ENCODE measurements at regions not wholly inside any gene's neighbourhood (a gene's known extent, or its start where the extent isn't known, plus 50 kb on each side); places are given as distances from the start of the nearest gene placed in this dataset.

DNA sequence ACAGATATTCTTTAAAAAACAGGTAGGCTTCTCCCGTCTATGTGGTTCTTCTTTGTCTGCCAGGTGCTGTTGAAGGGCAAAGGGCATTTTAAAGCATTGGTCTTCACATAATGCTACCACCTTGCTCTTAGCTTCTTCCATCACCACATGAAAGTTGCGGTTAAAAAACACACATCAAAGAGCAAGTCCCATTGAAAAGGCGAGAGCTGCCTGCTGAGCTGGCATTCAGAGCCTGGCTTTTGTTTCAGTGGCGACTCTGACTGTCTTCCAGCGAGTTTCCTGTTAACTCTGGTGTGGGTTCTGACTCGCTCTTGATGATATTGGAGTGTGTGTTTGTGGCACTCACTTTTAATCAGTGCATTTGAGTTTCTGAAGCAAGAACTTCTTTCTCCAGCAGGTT lies 624.9 kb upstream of the FANCL start:
- Histone ChIP-seq H3K4me3 (no peak overlapping the region), H3K36me3 (no peaks in the 10 kb centered on the region), H3K27me3 (no peaks in the 10 kb centered on the region), H3K4me1 (no peaks in the 10 kb centered on the region), H3K9me3 (no peaks in the 10 kb centered on the region), H3K27ac (no peak overlapping the region)
- 19 to 24% methylated on average over 6 of the region's 6 CpGs for WGBS, 2 donors
- intact Hi-C loops (cut with DNase I): no loop called here
- no peak for TF ChIP-seq CTCF (IDR thresholded peaks at IDR 0.05)
- ATAC-seq: no peak
- no peak for DNase-seq

- Histone ChIP-seq H3K9me3 (no peaks in the 10 kb centered on the region), H3K27ac (no peak overlapping the region), H3K4me3 (no peak overlapping the region), H3K27me3 (no peaks in the 10 kb centered on the region), H3K36me3 (no peaks in the 10 kb centered on the region), H3K4me1 (no peaks in the 10 kb centered on the region)
- no peak for DNase-seq
- no peak for ATAC-seq
- TF ChIP-seq CTCF (IDR thresholded peaks at IDR 0.05): no peak
- intact Hi-C loops (cut with DNase I): no loop called here
- 85 to 87% methylated on average over 1 of the region's 1 CpG for WGBS, 2 donors
These were observed 624.3 kb upstream of the FANCL start for GRCh38 chr2:58865436-58865835.

GRCh38 chr2:58862244-58862643 lies 621.1 kb upstream of the FANCL start:
- no peak for TF ChIP-seq CTCF (IDR thresholded peaks at IDR 0.05)
- Histone ChIP-seq H3K36me3 (no peaks in the 10 kb centered on the region), H3K9me3 (peaks cover 0 to 21% (median 0%) of the 10 kb centered on the region in 11 donors), H3K27me3 (no peaks in the 10 kb centered on the region), H3K4me1 (no peaks in the 10 kb centered on the region), H3K27ac (no peak overlapping the region), H3K4me3 (no peak overlapping the region)
- DNase-seq: no peak
- intact Hi-C loops (cut with DNase I): no loop called here
- ATAC-seq: no peak
- 62 to 71% methylated on average over 3 of the region's 3 CpGs for WGBS, 2 donors

DNA sequence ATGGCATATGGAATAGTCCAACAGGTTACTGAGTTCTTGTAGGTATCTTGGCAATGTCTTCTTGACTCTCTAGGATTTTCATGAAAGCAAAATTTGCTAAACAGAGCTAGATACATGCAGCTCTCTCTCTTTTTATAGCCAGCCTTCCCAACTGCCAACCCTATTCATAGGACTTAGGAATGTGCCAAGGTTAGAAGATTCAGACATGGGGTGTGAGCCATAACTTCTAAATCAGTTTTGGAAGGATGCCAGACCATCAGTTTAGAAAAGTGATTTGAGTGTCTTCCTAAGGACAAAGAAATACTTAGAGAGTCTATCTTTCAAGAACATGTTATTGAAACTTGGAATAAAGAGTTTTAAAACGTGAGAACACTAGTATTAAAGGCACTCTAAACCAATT lies 619.5 kb upstream of the FANCL start:
- no peaks in the 10 kb centered on the region for H3K4me1 ChIP-seq
- no peak overlapping the region for H3K27ac ChIP-seq
- intact Hi-C loops (cut with DNase I): no loop called here
- no peak for TF ChIP-seq CTCF (IDR thresholded peaks at IDR 0.05)
- DNase-seq (no peak), ATAC-seq (no peak)
- peaks cover 0 to 23% (median 0%) of the 10 kb centered on the region in 11 donors for H3K9me3 ChIP-seq
- 55 to 56% methylated on average over 1 of the region's 1 CpG for WGBS, 2 donors
- no peaks in the 10 kb centered on the region for H3K27me3 ChIP-seq
- H3K36me3 ChIP-seq: no peaks in the 10 kb centered on the region
- H3K4me3 ChIP-seq: no peak overlapping the region

DNA sequence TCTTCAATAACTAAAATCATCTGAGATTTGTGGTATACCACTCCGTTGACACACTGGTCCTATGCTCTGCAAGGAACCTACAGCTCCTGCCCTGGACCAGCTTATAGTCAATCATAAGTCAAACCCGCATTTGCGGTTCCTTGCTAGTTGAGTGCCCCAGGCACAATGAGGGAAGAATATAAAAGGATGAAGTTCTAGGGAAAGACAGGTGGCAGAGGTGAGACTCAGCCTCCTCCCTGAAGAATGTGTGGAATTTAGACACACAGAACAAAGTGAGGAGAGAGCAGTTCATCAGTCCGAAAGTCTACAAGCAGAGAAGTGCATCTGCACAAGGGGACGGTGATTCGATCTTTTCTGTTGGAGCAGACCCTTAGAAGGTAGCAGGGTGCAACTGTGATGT lies 615.0 kb upstream of the FANCL start:
- ATAC-seq (no peak), DNase-seq (no peak)
- Histone ChIP-seq H3K27me3 (no peaks in the 10 kb centered on the region), H3K4me3 (no peak overlapping the region), H3K36me3 (no peaks in the 10 kb centered on the region), H3K27ac (no peak overlapping the region), H3K9me3 (peaks cover 0 to 23% (median 0%) of the 10 kb centered on the region in 11 donors), H3K4me1 (no peaks in the 10 kb centered on the region)
- WGBS, 2 donors: 73 to 84% methylated on average over 6 of the region's 6 CpGs
- intact Hi-C loops (cut with DNase I): no loop called here
- no peak for TF ChIP-seq CTCF (IDR thresholded peaks at IDR 0.05)

Data from heart right ventricle (tissue), 16 donors.